ENCODE measurements at regions not wholly inside any gene's neighbourhood (a gene's known extent, or its start where the extent isn't known, plus 50 kb on each side); places are given as distances from the start of the nearest gene placed in this dataset.

- Histone ChIP-seq H3K27ac (no peak overlapping the region), H3K27me3 (no peaks in the 10 kb centered on the region), H3K36me3 (no peaks in the 10 kb centered on the region), H3K4me3 (no peak overlapping the region), H3K4me1 (ENCODE audit: insufficient read depth) (no peaks in the 10 kb centered on the region), H3K9me3 (no peaks in the 10 kb centered on the region)
- intact Hi-C loops (cut with DNase I): no loop called here
- TF ChIP-seq CTCF (IDR thresholded peaks at IDR 0.05) (no peak), EP300 (IDR thresholded peaks at IDR 0.05) (no peak), POLR2A (IDR thresholded peaks at IDR 0.05) (no peak)
- no peak for DNase-seq
- 4 to 20% (median 12%) methylated on average over 1 of the region's 1 CpG for WGBS, 3 donors
Measured at GRCh38 chr11:109789901-109790300, 303.3 kb upstream of the ZC3H12C start.

- TF ChIP-seq CTCF (IDR thresholded peaks at IDR 0.05): no peak
- no peak for TF ChIP-seq POLR2A (IDR thresholded peaks at IDR 0.05)
- no peak for TF ChIP-seq EP300 (IDR thresholded peaks at IDR 0.05)
- intact Hi-C loops (cut with DNase I): no loop called here
- Histone ChIP-seq H3K36me3 (no peaks in the 10 kb centered on the region), H3K4me3 (no peak overlapping the region), H3K27me3 (no peaks in the 10 kb centered on the region), H3K27ac (no peak overlapping the region), H3K4me1 (ENCODE audit: insufficient read depth) (no peaks in the 10 kb centered on the region), H3K9me3 (no peaks in the 10 kb centered on the region)
- WGBS, 3 donors: 81 to 87% (median 82%) methylated on average over 2 of the region's 2 CpGs
- no peak for DNase-seq
Measured at GRCh38 chr11:109791337-109791736, 301.9 kb upstream of the ZC3H12C start.

GRCh38 chr11:109794501-109794900 is 298.7 kb upstream of the ZC3H12C start:
- 80 to 92% (median 89%) methylated on average over 3 of the region's 3 CpGs for WGBS, 3 donors
- intact Hi-C loops (cut with DNase I): no loop called here

GRCh38 chr11:109795234-109795633 is 298.0 kb upstream of the ZC3H12C start:
- Histone ChIP-seq H3K27me3 (no peaks in the 10 kb centered on the region), H3K36me3 (no peaks in the 10 kb centered on the region), H3K4me1 (ENCODE audit: insufficient read depth) (no peaks in the 10 kb centered on the region), H3K4me3 (no peak overlapping the region), H3K27ac (no peak overlapping the region), H3K9me3 (no peaks in the 10 kb centered on the region)
- 53 to 67% (median 61%) methylated on average over 4 of the region's 4 CpGs for WGBS, 3 donors
- TF ChIP-seq CTCF (IDR thresholded peaks at IDR 0.05): no peak
- TF ChIP-seq POLR2A (IDR thresholded peaks at IDR 0.05): no peak
- no peak for TF ChIP-seq EP300 (IDR thresholded peaks at IDR 0.05)
- DNase-seq: no peak
- intact Hi-C loops (cut with DNase I): no loop called here

More at GRCh38 chr11:109794501-109794900, 298.7 kb upstream of the ZC3H12C start:
- no peak for DNase-seq
- no peak for TF ChIP-seq CTCF (IDR thresholded peaks at IDR 0.05)
- TF ChIP-seq EP300 (IDR thresholded peaks at IDR 0.05): no peak
- no peak for TF ChIP-seq POLR2A (IDR thresholded peaks at IDR 0.05)
- no peaks in the 10 kb centered on the region for H3K27me3 ChIP-seq
- H3K9me3 ChIP-seq: no peaks in the 10 kb centered on the region
- no peak overlapping the region for H3K27ac ChIP-seq
- no peaks in the 10 kb centered on the region for H3K4me1 ChIP-seq (ENCODE audit: insufficient read depth)
- no peaks in the 10 kb centered on the region for H3K36me3 ChIP-seq
- no peak overlapping the region for H3K4me3 ChIP-seq

GRCh38 chr11:109796253-109796652 is 296.9 kb upstream of the ZC3H12C start:
- no peaks in the 10 kb centered on the region for H3K27me3 ChIP-seq
- 54 to 88% (median 66%) methylated on average over 2 of the region's 2 CpGs for WGBS, 3 donors
- no peaks in the 10 kb centered on the region for H3K4me1 ChIP-seq (ENCODE audit: insufficient read depth)
- H3K9me3 ChIP-seq: no peaks in the 10 kb centered on the region
- H3K36me3 ChIP-seq: no peaks in the 10 kb centered on the region
- no peak overlapping the region for H3K27ac ChIP-seq
- TF ChIP-seq EP300 (IDR thresholded peaks at IDR 0.05): no peak
- TF ChIP-seq CTCF (IDR thresholded peaks at IDR 0.05): no peak
- TF ChIP-seq POLR2A (IDR thresholded peaks at IDR 0.05): no peak
- no peak for DNase-seq
- H3K4me3 ChIP-seq: no peak overlapping the region
- intact Hi-C loops (cut with DNase I): no loop called here

All from ovary (tissue), 7 donors.